Kidney epithelial cell (primary cell): ENCODE measurements at regions not wholly inside any gene's neighbourhood (a gene's known extent, or its start where the extent isn't known, plus 50 kb on each side); places are given as distances from the start of the nearest gene placed in this dataset.

Source experiments
- DNase-seq: peaks from one replicate; pipeline ENCODE4 v3.0.0-alpha.2; 2010; ENCODE audit warnings: low read depth
- H3K27me3 ChIP-seq: 2 replicates; pipeline ENCODE4 v1.6.0; 2011; ENCODE audit warnings: low read length; ENCODE audit not compliant: control insufficient read depth, insufficient read depth
- H3K36me3 ChIP-seq: 2 replicates; pipeline ENCODE4 v1.5.1; 2011; ENCODE audit warnings: low read length; ENCODE audit not compliant: control insufficient read depth, insufficient read depth
- H3K4me3 ChIP-seq: 2 replicates; pipeline ENCODE4 v1.5.1; 2011; ENCODE audit warnings: low read depth, mild to moderate bottlenecking, control low read depth, low read length
- CTCF ChIP-seq: IDR thresholded peaks from 2 replicates; pipeline ENCODE4 v1.5.1; 2011; ENCODE audit warnings: mild to moderate bottlenecking, moderate library complexity, low read length, control low read depth, inconsistent platforms; ENCODE audit not compliant: insufficient read depth, poor library complexity, severe bottlenecking

GRCh38 chr4:149280806-149281205 lies 534.8 kb downstream of the IQCM start:
- TF ChIP-seq CTCF, result no peak
- no peak for DNase-seq
- no peaks in the 10 kb centered on the region for H3K36me3 ChIP-seq
- H3K4me3 ChIP-seq, result no peak overlapping the region
- no peaks in the 10 kb centered on the region for H3K27me3 ChIP-seq

- no peak for TF ChIP-seq CTCF
- H3K36me3 ChIP-seq, result no peaks in the 10 kb centered on the region
- DNase-seq, result no peak
These were observed 535.9 kb downstream of the IQCM start for GRCh38 chr4:149279776-149280175.

GRCh38 chr4:149279331-149279730 lies 536.3 kb downstream of the IQCM start:
- Histone ChIP-seq H3K4me3 (no peak overlapping the region), H3K27me3 (no peaks in the 10 kb centered on the region), H3K36me3 (no peaks in the 10 kb centered on the region)
- DNase-seq, result no peak
- TF ChIP-seq CTCF, result no peak

More at GRCh38 chr4:149279776-149280175, 535.9 kb downstream of the IQCM start:
- no peak overlapping the region for H3K4me3 ChIP-seq
- no peaks in the 10 kb centered on the region for H3K27me3 ChIP-seq

- no peak overlapping the region for H3K4me3 ChIP-seq
- H3K36me3 ChIP-seq, result no peaks in the 10 kb centered on the region
- no peaks in the 10 kb centered on the region for H3K27me3 ChIP-seq
- no peak for TF ChIP-seq CTCF
- no peak for DNase-seq
These were observed 537.9 kb downstream of the IQCM start for GRCh38 chr4:149277705-149278104.

GRCh38 chr4:149269835-149270234 lies 545.8 kb downstream of the IQCM start:
- Histone ChIP-seq H3K36me3 (no peaks in the 10 kb centered on the region), H3K4me3 (no peak overlapping the region), H3K27me3 (no peaks in the 10 kb centered on the region)
- DNase-seq, result no peak
- TF ChIP-seq CTCF, result no peak

GRCh38 chr4:149266301-149266700 lies 549.3 kb downstream of the IQCM start:
- no peak for TF ChIP-seq CTCF
- DNase-seq, result no peak
- H3K27me3 ChIP-seq, result no peaks in the 10 kb centered on the region
- no peaks in the 10 kb centered on the region for H3K36me3 ChIP-seq
- H3K4me3 ChIP-seq, result no peak overlapping the region
